Gastroesophageal sphincter (tissue), 4 donors: ENCODE measurements at regions not wholly inside any gene's neighbourhood (a gene's known extent, or its start where the extent isn't known, plus 50 kb on each side); places are given as distances from the start of the nearest gene placed in this dataset.

Experiments
- ATAC-seq: fragments of 150-250 bp; one replicate; pipeline ENCODE4 v1.9.1; 2016; ENCODE audit warnings: mild to moderate bottlenecking, moderate library complexity
- H3K27ac ChIP-seq, 4 donors: fragments of 200-600 bp; sonication (generic) in 3 of 4; 1 replicate in 3 of 4; 2 replicates in 1 of 4; pipeline ENCODE4 v1.5.1; 2016 to 2019
- H3K27me3 ChIP-seq: fragments of 200-600 bp; sonication (generic); one replicate; pipeline ENCODE4 v1.5.1; 2019
- H3K36me3 ChIP-seq, 2 donors: fragments of 200-600 bp; sonication (generic); one replicate each; pipeline ENCODE4 v1.5.1; 2019; ENCODE audit warnings: control low read depth in 1 of 2
- H3K4me1 ChIP-seq, 3 donors: fragments of 200-600 bp; sonication (generic); 1 replicate in 2 of 3; 2 replicates in 1 of 3; pipeline ENCODE4 v1.5.1; 2016 to 2019; ENCODE audit warnings: control low read depth in 2 of 3
- H3K4me3 ChIP-seq, 2 donors: fragments of 200-600 bp; sonication (generic); one replicate each; pipeline ENCODE4 v1.5.1; 2019; ENCODE audit warnings: mild to moderate bottlenecking in 1 of 2, moderate library complexity in 1 of 2
- H3K9me3 ChIP-seq, 3 donors: fragments of 200-600 bp; sonication (generic); one replicate each; pipeline ENCODE4 v1.5.1; 2017 to 2019; ENCODE audit warnings: control low read depth in 2 of 3
- EP300 ChIP-seq: sonication (generic); formaldehyde crosslinking; IDR thresholded peaks from one replicate; pipeline ENCODE4 v1.6.1; 2017; ENCODE audit warnings: antibody characterized with exemption, mild to moderate bottlenecking
- POLR2A ChIP-seq, 2 donors: fragments of 450-650 bp; IDR thresholded peaks; one replicate each; pipeline ENCODE4 v1.6.1; 2017; ENCODE audit warnings: antibody characterized with exemption in 2 of 2, mild to moderate bottlenecking in 2 of 2, moderate library complexity in 1 of 2
- POLR2AphosphoS5 ChIP-seq: sonication (generic); formaldehyde crosslinking; IDR thresholded peaks from one replicate; pipeline ENCODE4 v1.6.1; 2017; ENCODE audit warnings: antibody characterized with exemption
- WGBS, 2 donors: methylation state at CpG; one replicate each; pipeline ENCODE4 v1.1.5; 2018; ENCODE audit warnings: low coverage in 1 of 2; 5-methylcytosine and 5-hydroxymethylcytosine counted together
- TF ChIP-seq, protein P1 (sequence below), 4 experiments: fragments of 200-600 bp in 2 of 4; fragments of 450-650 bp in 2 of 4; sonication (generic) in 1 of 4; IDR thresholded peaks; one replicate each; pipeline ENCODE4 v1.5.1; 2017 to 2019; ENCODE audit warnings: antibody characterized with exemption in 4 of 4, mild to moderate bottlenecking in 2 of 4, moderate library complexity in 2 of 4

DNA sequence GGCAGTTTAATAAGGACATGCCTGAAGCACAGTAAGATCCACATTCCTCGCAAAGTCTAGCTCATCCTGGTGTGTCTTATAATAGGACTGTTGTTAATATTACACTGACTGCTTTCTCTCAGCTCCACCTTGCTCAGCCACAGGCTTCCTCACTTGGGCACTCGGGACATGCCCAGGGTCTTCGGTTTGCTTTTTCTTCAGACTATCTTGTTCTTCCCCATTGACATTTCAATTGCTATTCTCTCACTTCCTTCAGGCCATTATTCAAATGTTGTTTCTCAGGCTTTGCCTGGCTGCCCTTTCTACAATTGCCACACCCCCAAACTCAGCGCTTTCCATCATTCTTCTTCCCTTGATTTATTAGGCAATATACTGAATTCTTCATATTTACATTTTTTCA, 274.8 kb upstream of the RGS17 start:
- Histone ChIP-seq H3K36me3 (no peaks in the 10 kb centered on the region), H3K4me3 (no peak overlapping the region), H3K27ac (no peak overlapping the region), H3K4me1 (no peaks in the 10 kb centered on the region), H3K9me3 (no peaks in the 10 kb centered on the region), H3K27me3 (no peaks in the 10 kb centered on the region)
- no peak for ATAC-seq
- WGBS, 2 donors, result 82 to 86% methylated on average over 4 of the region's 4 CpGs
- no peak for TF ChIP-seq POLR2A (IDR thresholded peaks at IDR 0.05)
- TF ChIP-seq, protein P1, sequence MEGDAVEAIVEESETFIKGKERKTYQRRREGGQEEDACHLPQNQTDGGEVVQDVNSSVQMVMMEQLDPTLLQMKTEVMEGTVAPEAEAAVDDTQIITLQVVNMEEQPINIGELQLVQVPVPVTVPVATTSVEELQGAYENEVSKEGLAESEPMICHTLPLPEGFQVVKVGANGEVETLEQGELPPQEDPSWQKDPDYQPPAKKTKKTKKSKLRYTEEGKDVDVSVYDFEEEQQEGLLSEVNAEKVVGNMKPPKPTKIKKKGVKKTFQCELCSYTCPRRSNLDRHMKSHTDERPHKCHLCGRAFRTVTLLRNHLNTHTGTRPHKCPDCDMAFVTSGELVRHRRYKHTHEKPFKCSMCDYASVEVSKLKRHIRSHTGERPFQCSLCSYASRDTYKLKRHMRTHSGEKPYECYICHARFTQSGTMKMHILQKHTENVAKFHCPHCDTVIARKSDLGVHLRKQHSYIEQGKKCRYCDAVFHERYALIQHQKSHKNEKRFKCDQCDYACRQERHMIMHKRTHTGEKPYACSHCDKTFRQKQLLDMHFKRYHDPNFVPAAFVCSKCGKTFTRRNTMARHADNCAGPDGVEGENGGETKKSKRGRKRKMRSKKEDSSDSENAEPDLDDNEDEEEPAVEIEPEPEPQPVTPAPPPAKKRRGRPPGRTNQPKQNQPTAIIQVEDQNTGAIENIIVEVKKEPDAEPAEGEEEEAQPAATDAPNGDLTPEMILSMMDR (IDR thresholded peaks at IDR 0.05), result no peak
- TF ChIP-seq EP300, result no peak
- no peak for TF ChIP-seq POLR2AphosphoS5

DNA sequence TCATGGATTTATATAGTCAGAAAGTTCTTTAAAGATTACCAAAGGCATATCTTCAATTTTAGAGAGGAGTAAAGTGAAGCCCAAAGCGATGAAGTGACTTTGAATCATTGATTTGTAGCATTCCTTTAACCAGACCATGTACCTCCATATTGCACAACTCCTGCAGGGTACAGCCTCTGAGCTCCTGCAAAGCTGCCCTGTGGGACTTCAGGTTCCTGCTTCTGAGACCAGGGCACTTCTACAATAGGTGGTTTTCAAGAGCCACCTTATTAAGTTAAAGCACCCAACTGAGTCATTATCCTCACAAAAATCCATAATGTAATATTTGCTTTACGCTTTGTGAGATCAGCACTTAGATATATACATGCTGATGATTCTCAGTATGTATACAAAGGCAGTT, 270.7 kb upstream of the RGS17 start:
- WGBS, 2 donors, result 65 to 83% methylated on average over 2 of the region's 2 CpGs
- no peak for ATAC-seq

DNA sequence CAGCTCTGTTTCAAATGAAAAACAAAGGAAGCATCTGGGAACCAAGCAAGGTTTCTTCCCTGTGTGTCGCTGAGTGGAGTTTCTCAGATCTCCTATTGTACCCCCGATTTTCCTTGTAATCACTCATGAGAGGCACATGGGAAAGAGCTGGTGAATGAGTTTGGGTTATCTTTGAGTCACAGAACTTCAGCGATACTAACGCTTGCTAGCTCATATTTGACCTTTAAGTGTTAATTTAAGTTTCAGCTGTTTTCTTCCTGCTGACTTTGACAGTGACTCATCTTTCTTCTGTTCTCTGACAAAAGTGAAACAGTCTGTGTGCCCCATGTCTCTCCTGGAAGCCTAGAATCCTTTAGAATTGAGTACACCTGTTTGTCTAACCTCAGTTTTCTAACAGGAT, 261.1 kb upstream of the RGS17 start:
- 40 to 67% methylated on average over 3 to 4 of the region's 4 CpGs for WGBS, 2 donors
- TF ChIP-seq POLR2AphosphoS5, result no peak
- no peak for TF ChIP-seq EP300
- TF ChIP-seq, protein P1 (IDR thresholded peaks at IDR 0.05), result no peak
- TF ChIP-seq POLR2A (IDR thresholded peaks at IDR 0.05), result no peak

More for the DNA sequence above, 270.7 kb upstream of the RGS17 start:
- Histone ChIP-seq H3K4me1 (no peaks in the 10 kb centered on the region), H3K27me3 (no peaks in the 10 kb centered on the region), H3K27ac (no peak overlapping the region), H3K9me3 (no peaks in the 10 kb centered on the region), H3K36me3 (no peaks in the 10 kb centered on the region), H3K4me3 (no peak overlapping the region)
- TF ChIP-seq, protein P1 (IDR thresholded peaks at IDR 0.05), result no peak

DNA sequence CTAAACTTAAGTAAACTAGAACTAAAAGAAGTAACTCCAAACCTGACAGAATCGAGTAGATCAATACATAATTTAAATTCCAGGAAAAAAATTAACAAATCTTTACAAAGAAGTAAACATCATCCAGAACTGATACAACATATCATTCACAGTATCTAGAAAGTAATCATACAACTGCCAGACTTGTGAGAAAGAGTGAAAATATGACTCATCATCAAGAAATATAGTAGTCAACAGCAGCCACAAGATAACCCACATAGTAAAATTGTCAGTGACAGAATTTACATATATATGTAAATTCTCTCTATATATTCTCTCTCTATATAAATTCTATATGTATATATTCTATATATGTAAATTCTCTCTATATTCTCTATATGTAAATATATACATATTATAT, 242.8 kb upstream of the RGS17 start:
- no peak overlapping the region for H3K4me3 ChIP-seq
- WGBS, 2 donors, result 57 to 60% methylated on average over 1 of the region's 1 CpG
- no peaks in the 10 kb centered on the region for H3K27me3 ChIP-seq
- H3K27ac ChIP-seq, result no peak overlapping the region
- no peaks in the 10 kb centered on the region for H3K36me3 ChIP-seq
- H3K4me1 ChIP-seq, result no peaks in the 10 kb centered on the region
- ATAC-seq, result no peak
- H3K9me3 ChIP-seq, result no peaks in the 10 kb centered on the region
- no peak for TF ChIP-seq EP300
- no peak for TF ChIP-seq POLR2A (IDR thresholded peaks at IDR 0.05)
- TF ChIP-seq POLR2AphosphoS5, result no peak
- TF ChIP-seq, protein P1 (IDR thresholded peaks at IDR 0.05), result no peak

More for the DNA sequence above, 261.1 kb upstream of the RGS17 start:
- no peaks in the 10 kb centered on the region for H3K27me3 ChIP-seq
- peaks cover 0 to 14% (median 0%) of the 10 kb centered on the region in 3 donors for H3K9me3 ChIP-seq
- no peak for ATAC-seq
- no peaks in the 10 kb centered on the region for H3K36me3 ChIP-seq
- no peaks in the 10 kb centered on the region for H3K4me1 ChIP-seq
- no peak overlapping the region for H3K4me3 ChIP-seq
- no peak overlapping the region for H3K27ac ChIP-seq

DNA sequence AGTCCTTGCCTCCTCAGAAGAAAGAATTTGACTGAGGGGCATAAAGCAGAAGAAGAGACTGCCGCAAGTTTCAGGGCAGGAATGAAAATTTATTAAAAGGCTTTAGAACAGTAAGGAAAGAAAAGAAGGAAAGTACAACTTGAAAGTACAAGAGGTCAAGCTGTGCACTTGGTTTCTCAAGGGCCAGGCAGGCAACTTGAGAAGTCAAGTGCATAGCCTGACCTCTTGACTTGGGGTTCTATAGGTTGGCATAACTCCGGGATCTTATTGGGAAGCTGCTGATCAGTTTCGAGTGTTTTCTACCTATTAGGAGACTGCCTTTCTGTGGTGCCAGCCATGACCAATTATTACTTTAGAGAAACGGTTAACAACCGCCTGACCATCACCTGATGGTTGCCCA, 237.0 kb upstream of the RGS17 start:
- no peaks in the 10 kb centered on the region for H3K9me3 ChIP-seq
- 73 to 85% methylated on average over 3 to 5 of the region's 5 CpGs for WGBS, 2 donors
- H3K27me3 ChIP-seq, result no peaks in the 10 kb centered on the region
- no peak overlapping the region for H3K27ac ChIP-seq
- no peaks in the 10 kb centered on the region for H3K4me1 ChIP-seq
- ATAC-seq, result no peak
- TF ChIP-seq POLR2A (IDR thresholded peaks at IDR 0.05), result no peak
- TF ChIP-seq EP300, result no peak
- TF ChIP-seq POLR2AphosphoS5, result no peak
- TF ChIP-seq, protein P1 (IDR thresholded peaks at IDR 0.05), result no peak
- no peak overlapping the region for H3K4me3 ChIP-seq
- H3K36me3 ChIP-seq, result no peaks in the 10 kb centered on the region
